ENCODE measurements at regions not wholly inside any gene's neighbourhood (a gene's known extent, or its start where the extent isn't known, plus 50 kb on each side); places are given as distances from the start of the nearest gene placed in this dataset.

DNA sequence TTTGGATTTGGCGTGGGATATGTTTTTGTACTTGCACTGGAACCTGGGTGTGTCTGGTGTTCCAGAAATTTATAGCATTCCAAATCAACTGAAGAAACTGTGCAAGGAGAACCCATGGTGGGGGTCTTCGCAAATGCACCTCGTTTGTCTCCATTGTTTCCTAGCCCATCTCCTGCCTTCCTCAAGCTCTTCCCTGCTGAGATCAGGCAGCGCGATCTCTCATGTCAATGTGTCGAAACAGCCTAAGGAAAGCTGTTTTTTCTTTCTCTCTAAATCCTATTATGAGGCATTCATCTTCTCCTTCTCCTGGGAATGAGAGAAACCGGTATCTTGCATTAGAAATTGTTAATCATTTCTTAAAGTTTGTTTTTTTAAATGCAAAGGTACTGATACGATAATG is 131.0 kb downstream of the KLF5 start:
- no peak overlapping the region for H3K56ac ChIP-seq (ENCODE audit: extremely low read depth, insufficient read depth, low read length)
- no peak overlapping the region for H4K8ac ChIP-seq (ENCODE audit: low read depth in 2 of 2, low read length in 2 of 2)
- H3K9me3 ChIP-seq (ENCODE audit: control insufficient read depth, insufficient read depth, low read length), result no peaks in the 10 kb centered on the region
- CTCF ChIA-PET, result no interaction called here
- H4K91ac ChIP-seq (ENCODE audit: insufficient read depth, low read depth, low read length), result no peak overlapping the region
- no peak overlapping the region; the same call in 1 of the 2 replicates for H3K9ac ChIP-seq (ENCODE audit: low read depth, low read length)
- H3K4me3 ChIP-seq (ENCODE audit: insufficient read depth, low read depth, low read length), result no peak overlapping the region
- in situ Hi-C loops (cut with MboI; ENCODE audit: low sequenced_read_pairs), result no loop called here
- no peak overlapping the region for H3K23ac ChIP-seq (ENCODE audit: low read depth, low read length)
- H2AFZ ChIP-seq (replicated peaks; ENCODE audit: low read length, poor library complexity), result no peak overlapping the region
- dilution Hi-C loops (cut with HindIII; ENCODE audit: low sequenced_read_pairs, unreplicated experiment), result no loop called here
- peaks cover 2% of the 10 kb centered on the region; the same call in 1 of the 2 replicates for H3K4me1 ChIP-seq (ENCODE audit: control insufficient read depth, insufficient read depth, low read length)
- no peak for ATAC-seq (ENCODE audit: low read depth)
- H2AK9ac ChIP-seq (replicated peaks; ENCODE audit: low read depth, low read length, poor library complexity), result no peak overlapping the region
- intact Hi-C loops (cut with micrococcal nuclease), result no loop called here
- no peaks in the 10 kb centered on the region for H3K9me1 ChIP-seq (ENCODE audit: insufficient read depth, low read length)
- H2BK15ac ChIP-seq (ENCODE audit: low read depth, low read length), result no peak overlapping the region
- H2BK120ac ChIP-seq (ENCODE audit: low read depth, low read length), result no peak overlapping the region
- H3K18ac ChIP-seq (ENCODE audit: low read depth, low read length), result no peak overlapping the region
- no peak overlapping the region for H2AK5ac ChIP-seq (ENCODE audit: low read depth, low read length)
- H3K4me2 ChIP-seq (ENCODE audit: low read depth, low read length), result no peak overlapping the region
- H3K36me3 ChIP-seq (ENCODE audit: control insufficient read depth, insufficient read depth, low read length), result no peaks in the 10 kb centered on the region
- no peak overlapping the region for H3K27ac ChIP-seq (ENCODE audit: insufficient read depth, low read length)
- WGBS, 2 experiments (ENCODE audit: extremely low coverage in 2 of 2, insufficient read length in 1 of 2), result 50% methylated on average over 3 of the region's 8 CpGs; no CpG with 5 or more reads in 1 of the 2 experiments
- POLR2A ChIA-PET (ENCODE audit: unreplicated experiment), result no interaction called here
- BruUV-seq (replicated peaks), result no TSS peak
- H3K79me1 ChIP-seq (ENCODE audit: low read depth in 1 of 2, low read length in 2 of 2), result no peaks in the 10 kb centered on the region
- H3K27me3 ChIP-seq (ENCODE audit: control insufficient read depth, insufficient read depth, low read length), result no peaks in the 10 kb centered on the region
- no peak for DNase-seq
- H3K14ac ChIP-seq (replicated peaks; ENCODE audit: low read depth, low read length), result no peak overlapping the region
- no peak overlapping the region for H4K5ac ChIP-seq (ENCODE audit: low read depth, low read length)
- TF ChIP-seq, protein P1, sequence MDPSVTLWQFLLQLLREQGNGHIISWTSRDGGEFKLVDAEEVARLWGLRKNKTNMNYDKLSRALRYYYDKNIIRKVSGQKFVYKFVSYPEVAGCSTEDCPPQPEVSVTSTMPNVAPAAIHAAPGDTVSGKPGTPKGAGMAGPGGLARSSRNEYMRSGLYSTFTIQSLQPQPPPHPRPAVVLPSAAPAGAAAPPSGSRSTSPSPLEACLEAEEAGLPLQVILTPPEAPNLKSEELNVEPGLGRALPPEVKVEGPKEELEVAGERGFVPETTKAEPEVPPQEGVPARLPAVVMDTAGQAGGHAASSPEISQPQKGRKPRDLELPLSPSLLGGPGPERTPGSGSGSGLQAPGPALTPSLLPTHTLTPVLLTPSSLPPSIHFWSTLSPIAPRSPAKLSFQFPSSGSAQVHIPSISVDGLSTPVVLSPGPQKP (IDR thresholded peaks at IDR 0.05; ENCODE audit: borderline replicate concordance, low read depth, low read length), result no peak
- no peak for TF ChIP-seq SMC3 (IDR thresholded peaks at IDR 0.05; ENCODE audit: low read depth, low read length)
- no peak overlapping the region for H2BK5ac ChIP-seq (ENCODE audit: low read depth, low read length, poor library complexity, severe bottlenecking)
- H4K20me1 ChIP-seq (ENCODE audit: insufficient read depth, low read length), result no peaks in the 10 kb centered on the region
- H2BK20ac ChIP-seq (ENCODE audit: low read depth, low read length), result 0 out of 2 replicates have a peak overlapping the region, but pooled peaks have one; percentile 9
- no peak overlapping the region for H3K4ac ChIP-seq (ENCODE audit: low read depth, low read length)
